HepG2 (cell line): ENCODE measurements at regions not wholly inside any gene's neighbourhood (a gene's known extent, or its start where the extent isn't known, plus 50 kb on each side); places are given as distances from the start of the nearest gene placed in this dataset.

ENCODE experiments used
- CTCF ChIP-seq: sonication (generic); formaldehyde crosslinking; IDR thresholded peaks from 2 replicates; pipeline ENCODE4 v1.5.0; 2020; ENCODE audit warnings: mild to moderate bottlenecking, missing genetic modification reagents, moderate library complexity
- KDM1A ChIP-seq: IDR thresholded peaks from 2 replicates; pipeline ENCODE4 v1.6.1; 2016; ENCODE audit warnings: missing compliant biosample characterization
- KLF16 ChIP-seq, 2 experiments: sonication (generic) in 1 of 2; formaldehyde crosslinking in 1 of 2; IDR thresholded peaks; 2 replicates each; pipeline versions ENCODE4 v1.6.1 to v1.8.0; 2016 to 2023; ENCODE audit warnings: missing genetic modification reagents in 2 of 2, missing compliant biosample characterization in 1 of 2
- MAX ChIP-seq: IDR thresholded peaks from 2 replicates; pipeline ENCODE4 v1.6.1; 2012; ENCODE audit warnings: inconsistent platforms
- MAZ ChIP-seq, 2 experiments: sonication (generic) in 1 of 2; formaldehyde crosslinking in 1 of 2; IDR thresholded peaks; 2 replicates each; pipeline versions ENCODE4 v1.5.0 to v1.6.1; 2012 to 2020; ENCODE audit warnings: low read depth in 2 of 2, mild to moderate bottlenecking in 2 of 2, borderline replicate concordance in 1 of 2, improper control_type of control experiment in 1 of 2, low read length in 1 of 2, missing genetic modification reagents in 1 of 2, moderate library complexity in 1 of 2
- MEF2D ChIP-seq: sonication (generic); formaldehyde crosslinking; IDR thresholded peaks from 2 replicates; pipeline ENCODE4 v1.5.1; 2020; ENCODE audit warnings: mild to moderate bottlenecking, missing genetic modification reagents
- MXI1 ChIP-seq: IDR thresholded peaks from 3 replicates; pipeline ENCODE4 v1.6.1; 2012; ENCODE audit warnings: low read depth, low read length, inconsistent platforms, borderline replicate concordance
- NR1H2 ChIP-seq: sonication (generic); formaldehyde crosslinking; IDR thresholded peaks from 2 replicates; pipeline ENCODE4 v1.8.1; 2022; ENCODE audit warnings: low read depth, missing genetic modification reagents, borderline replicate concordance
- ZNF121 ChIP-seq: sonication (generic); formaldehyde crosslinking; IDR thresholded peaks from 2 replicates; pipeline ENCODE4 v1.5.0; 2020; ENCODE audit warnings: mild to moderate bottlenecking, missing genetic modification reagents
- ZNF282 ChIP-seq: fragments of 450-650 bp; IDR thresholded peaks from 2 replicates; pipeline ENCODE4 v1.6.1; 2018; ENCODE audit not compliant: partially characterized antibody
- ZNF33B ChIP-seq: sonication (generic); formaldehyde crosslinking; IDR thresholded peaks from 2 replicates; pipeline ENCODE4 v1.5.1; 2020; ENCODE audit warnings: mild to moderate bottlenecking, missing genetic modification reagents
- ZNF441 ChIP-seq: sonication (generic); formaldehyde crosslinking; IDR thresholded peaks from 2 replicates; pipeline ENCODE4 v1.7.0; 2021; ENCODE audit warnings: missing genetic modification reagents, borderline replicate concordance
- TF ChIP-seq, protein P1 (sequence below): sonication (generic); formaldehyde crosslinking; conservative IDR thresholded peaks from 2 replicates; pipeline ENCODE4 v1.4.0; 2020; ENCODE audit warnings: missing genetic modification reagents

DNA sequence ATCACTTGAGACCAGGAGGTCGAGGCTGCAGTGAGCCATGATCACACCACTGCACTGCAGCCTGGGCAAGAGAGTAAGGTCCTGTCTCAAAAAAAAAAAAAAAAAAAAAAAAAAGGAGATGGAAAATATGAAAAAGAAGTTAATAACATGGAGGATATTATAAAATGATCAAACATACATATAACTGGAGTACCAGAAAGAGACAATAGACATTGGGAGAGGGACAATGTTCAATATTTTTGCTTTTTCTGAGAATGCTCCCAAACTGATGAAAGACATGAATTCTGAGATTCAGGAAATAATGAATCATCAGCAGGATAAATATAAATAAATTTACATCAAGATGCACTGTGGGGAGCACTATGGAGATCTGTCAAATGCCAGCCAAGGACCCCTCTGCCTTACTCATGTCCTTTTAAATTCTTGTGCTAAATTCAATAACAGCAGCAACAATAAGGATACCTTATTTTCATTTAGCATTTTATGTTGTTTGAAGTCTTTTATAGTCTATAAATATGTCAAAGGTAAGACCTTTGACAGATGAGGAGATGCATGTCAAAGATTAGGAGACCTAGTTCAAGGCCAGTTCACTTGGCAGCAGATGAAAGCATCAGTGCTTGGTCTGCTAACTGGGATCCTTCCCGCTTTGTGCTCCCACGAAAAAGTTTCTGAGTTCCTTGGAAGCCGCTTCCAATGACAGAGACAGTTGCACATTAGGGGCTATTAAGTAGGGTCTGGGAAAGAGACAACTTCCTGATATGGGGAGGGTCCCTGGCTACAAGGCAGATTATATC is 97.7 kb downstream of the TLR5 start:
- TF ChIP-seq, protein P1, sequence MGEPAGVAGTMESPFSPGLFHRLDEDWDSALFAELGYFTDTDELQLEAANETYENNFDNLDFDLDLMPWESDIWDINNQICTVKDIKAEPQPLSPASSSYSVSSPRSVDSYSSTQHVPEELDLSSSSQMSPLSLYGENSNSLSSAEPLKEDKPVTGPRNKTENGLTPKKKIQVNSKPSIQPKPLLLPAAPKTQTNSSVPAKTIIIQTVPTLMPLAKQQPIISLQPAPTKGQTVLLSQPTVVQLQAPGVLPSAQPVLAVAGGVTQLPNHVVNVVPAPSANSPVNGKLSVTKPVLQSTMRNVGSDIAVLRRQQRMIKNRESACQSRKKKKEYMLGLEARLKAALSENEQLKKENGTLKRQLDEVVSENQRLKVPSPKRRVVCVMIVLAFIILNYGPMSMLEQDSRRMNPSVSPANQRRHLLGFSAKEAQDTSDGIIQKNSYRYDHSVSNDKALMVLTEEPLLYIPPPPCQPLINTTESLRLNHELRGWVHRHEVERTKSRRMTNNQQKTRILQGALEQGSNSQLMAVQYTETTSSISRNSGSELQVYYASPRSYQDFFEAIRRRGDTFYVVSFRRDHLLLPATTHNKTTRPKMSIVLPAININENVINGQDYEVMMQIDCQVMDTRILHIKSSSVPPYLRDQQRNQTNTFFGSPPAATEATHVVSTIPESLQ = no peak
- TF ChIP-seq ZNF33B (CRISPR knock-in tag) (no peak), KLF16 (CRISPR knock-in tag; IDR thresholded peaks at IDR 0.05) (no peak), ZNF282 (no peak), CTCF (CRISPR knock-in tag) (no peak), MAX (no peak), MXI1 (no peak), MAZ (IDR thresholded peaks at IDR 0.05; ENCODE audit: borderline replicate concordance, low read depth, low read length) (no peak), MAZ (CRISPR knock-in tag; IDR thresholded peaks at IDR 0.05; ENCODE audit: low read depth) (no peak), MEF2D (CRISPR knock-in tag) (no peak), KDM1A (CRISPR knock-in tag) (no peak), ZNF441 (CRISPR knock-in tag) (no peak), ZNF121 (CRISPR knock-in tag) (no peak), NR1H2 (CRISPR knock-in tag) (no peak)
